ENCODE measurements at regions not wholly inside any gene's neighbourhood (a gene's known extent, or its start where the extent isn't known, plus 50 kb on each side); places are given as distances from the start of the nearest gene placed in this dataset.

DNA sequence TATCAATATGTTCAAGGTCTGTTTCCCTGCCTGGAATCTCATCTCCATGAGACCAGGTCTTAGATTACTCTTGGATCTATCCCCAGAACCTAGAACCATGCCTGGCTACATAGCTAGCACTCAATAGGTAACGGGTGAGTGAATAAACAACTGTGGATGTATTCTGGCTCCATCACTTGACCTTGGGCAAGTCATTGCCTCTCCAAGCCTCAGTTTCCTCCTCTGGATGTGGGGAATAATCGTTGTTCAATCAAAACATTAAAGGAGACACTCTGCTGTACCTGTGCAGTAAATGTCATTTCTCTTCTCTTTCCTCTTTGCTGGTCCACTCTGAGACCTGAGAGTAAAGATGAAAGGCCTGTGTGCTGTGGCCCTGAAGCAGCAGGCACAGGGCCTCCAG is 121.5 kb upstream of the MYCN start:
- no peaks in the 10 kb centered on the region for H3K9me3 Mint-ChIP-seq (ENCODE audit: unreplicated experiment)
- BruUV-seq (replicated peaks): no TSS peak

DNA sequence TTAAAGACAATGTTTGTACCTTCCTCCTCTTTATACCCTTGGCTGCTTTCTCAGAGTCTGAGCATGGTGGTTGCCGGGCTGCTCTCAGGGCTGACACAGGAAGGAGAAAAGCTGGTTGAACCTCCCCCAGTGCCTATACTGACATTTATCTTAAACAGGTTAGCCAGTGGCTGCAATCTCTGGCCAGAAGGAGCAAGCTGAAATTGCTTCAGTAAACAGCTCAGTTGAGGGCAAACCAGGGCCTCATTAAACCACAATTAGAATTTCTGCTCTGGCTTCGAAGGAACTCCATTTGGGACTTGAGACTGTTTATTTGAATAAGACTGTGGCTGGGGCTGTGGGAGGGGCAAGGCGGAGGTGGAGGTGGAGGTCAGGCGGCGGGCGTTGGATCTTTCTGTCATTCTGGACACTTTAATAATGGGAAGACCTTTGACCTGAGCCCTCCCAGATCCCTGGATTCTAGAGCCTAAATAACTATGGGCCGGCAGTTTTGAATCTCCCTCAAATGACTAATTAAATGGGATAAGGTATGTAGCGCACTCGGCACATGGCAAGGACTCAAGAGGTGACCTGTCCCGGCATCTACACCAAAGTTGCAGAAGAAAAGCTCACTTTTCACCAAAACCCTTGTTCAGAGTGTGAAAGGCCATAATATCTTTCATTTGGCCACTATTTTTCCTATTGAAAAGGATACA is 120.6 kb upstream of the MYCN start:
- Mint-ChIP-seq H3K36me3 (ENCODE audit: insufficient read depth, unreplicated experiment) (no peaks in the 10 kb centered on the region), H3K27me3 (ENCODE audit: insufficient read depth, unreplicated experiment) (no peaks in the 10 kb centered on the region), H3K4me1 (ENCODE audit: low read depth, unreplicated experiment) (peaks cover 8% of the 10 kb centered on the region), H3K27ac (ENCODE audit: unreplicated experiment) (no peak overlapping the region), H3K9me3 (ENCODE audit: unreplicated experiment) (no peaks in the 10 kb centered on the region), H3K4me3 (ENCODE audit: unreplicated experiment) (no peak overlapping the region)
- Histone ChIP-seq H3K27me3 (replicated peaks; ENCODE audit: control insufficient read depth, insufficient read depth, low read length) (no peaks in the 10 kb centered on the region), H3K9me3 (no peaks in the 10 kb centered on the region), H3K4me3 (ENCODE audit: low read depth, low read length) (no peak overlapping the region), H3K4me1 (0 out of 2 replicates have a peak, but pooled peaks cover 8% of the 10 kb centered on the region), H3K36me3 (ENCODE audit: control insufficient read depth, insufficient read depth, low read length) (no peaks in the 10 kb centered on the region)
- POLR2A ChIA-PET: no interaction called here
- no peak for DNase-seq
- TF ChIP-seq, protein P1, sequence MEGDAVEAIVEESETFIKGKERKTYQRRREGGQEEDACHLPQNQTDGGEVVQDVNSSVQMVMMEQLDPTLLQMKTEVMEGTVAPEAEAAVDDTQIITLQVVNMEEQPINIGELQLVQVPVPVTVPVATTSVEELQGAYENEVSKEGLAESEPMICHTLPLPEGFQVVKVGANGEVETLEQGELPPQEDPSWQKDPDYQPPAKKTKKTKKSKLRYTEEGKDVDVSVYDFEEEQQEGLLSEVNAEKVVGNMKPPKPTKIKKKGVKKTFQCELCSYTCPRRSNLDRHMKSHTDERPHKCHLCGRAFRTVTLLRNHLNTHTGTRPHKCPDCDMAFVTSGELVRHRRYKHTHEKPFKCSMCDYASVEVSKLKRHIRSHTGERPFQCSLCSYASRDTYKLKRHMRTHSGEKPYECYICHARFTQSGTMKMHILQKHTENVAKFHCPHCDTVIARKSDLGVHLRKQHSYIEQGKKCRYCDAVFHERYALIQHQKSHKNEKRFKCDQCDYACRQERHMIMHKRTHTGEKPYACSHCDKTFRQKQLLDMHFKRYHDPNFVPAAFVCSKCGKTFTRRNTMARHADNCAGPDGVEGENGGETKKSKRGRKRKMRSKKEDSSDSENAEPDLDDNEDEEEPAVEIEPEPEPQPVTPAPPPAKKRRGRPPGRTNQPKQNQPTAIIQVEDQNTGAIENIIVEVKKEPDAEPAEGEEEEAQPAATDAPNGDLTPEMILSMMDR (IDR thresholded peaks at IDR 0.05; ENCODE audit: insufficient read depth in 1 of 2, low read depth in 1 of 2, low read length in 1 of 2, severe bottlenecking in 1 of 2, unreplicated experiment in 1 of 2): no peak
- intact Hi-C loops (cut with micrococcal nuclease; ENCODE audit: unreplicated experiment): no loop called here
- CTCF ChIA-PET: no interaction called here
- BruUV-seq (replicated peaks): no TSS peak

More for the DNA sequence above, 121.5 kb upstream of the MYCN start:
- CTCF ChIA-PET: no interaction called here
- Histone ChIP-seq H3K36me3 (ENCODE audit: control insufficient read depth, insufficient read depth, low read length) (no peaks in the 10 kb centered on the region), H3K27me3 (replicated peaks; ENCODE audit: control insufficient read depth, insufficient read depth, low read length) (no peaks in the 10 kb centered on the region), H3K4me1 (0 out of 2 replicates have a peak, but pooled peaks cover 8% of the 10 kb centered on the region), H3K9me3 (no peaks in the 10 kb centered on the region), H3K4me3 (ENCODE audit: low read depth, low read length) (no peak overlapping the region)
- no peaks in the 10 kb centered on the region for H3K27me3 Mint-ChIP-seq (ENCODE audit: insufficient read depth, unreplicated experiment)
- POLR2A ChIA-PET: no interaction called here
- no peak overlapping the region for H3K4me3 Mint-ChIP-seq (ENCODE audit: unreplicated experiment)
- H3K36me3 Mint-ChIP-seq (ENCODE audit: insufficient read depth, unreplicated experiment): no peaks in the 10 kb centered on the region
- intact Hi-C loops (cut with micrococcal nuclease; ENCODE audit: unreplicated experiment): no loop called here
- H3K4me1 Mint-ChIP-seq (ENCODE audit: low read depth, unreplicated experiment): peaks cover 8% of the 10 kb centered on the region
- no peak for DNase-seq
- TF ChIP-seq, protein P1 (IDR thresholded peaks at IDR 0.05; ENCODE audit: insufficient read depth in 1 of 2, low read depth in 1 of 2, low read length in 1 of 2, severe bottlenecking in 1 of 2, unreplicated experiment in 1 of 2): no peak
- H3K27ac Mint-ChIP-seq (ENCODE audit: unreplicated experiment): no peak overlapping the region

- POLR2A ChIA-PET: no interaction called here
- BruUV-seq (replicated peaks): no TSS peak
- Mint-ChIP-seq H3K4me3 (ENCODE audit: unreplicated experiment) (no peak overlapping the region), H3K4me1 (ENCODE audit: low read depth, unreplicated experiment) (peaks cover 8% of the 10 kb centered on the region), H3K9me3 (ENCODE audit: unreplicated experiment) (no peaks in the 10 kb centered on the region), H3K36me3 (ENCODE audit: insufficient read depth, unreplicated experiment) (no peaks in the 10 kb centered on the region), H3K27me3 (ENCODE audit: insufficient read depth, unreplicated experiment) (no peaks in the 10 kb centered on the region), H3K27ac (ENCODE audit: unreplicated experiment) (no peak overlapping the region)
- Histone ChIP-seq H3K27me3 (replicated peaks; ENCODE audit: control insufficient read depth, insufficient read depth, low read length) (no peaks in the 10 kb centered on the region), H3K4me3 (ENCODE audit: low read depth, low read length) (no peak overlapping the region), H3K4me1 (0 out of 2 replicates have a peak, but pooled peaks cover 8% of the 10 kb centered on the region), H3K36me3 (ENCODE audit: control insufficient read depth, insufficient read depth, low read length) (no peaks in the 10 kb centered on the region), H3K9me3 (no peaks in the 10 kb centered on the region)
- TF ChIP-seq, protein P1 (IDR thresholded peaks at IDR 0.05; ENCODE audit: insufficient read depth in 1 of 2, low read depth in 1 of 2, low read length in 1 of 2, severe bottlenecking in 1 of 2, unreplicated experiment in 1 of 2): no peak
- intact Hi-C loops (cut with micrococcal nuclease; ENCODE audit: unreplicated experiment): no loop called here
- DNase-seq: no peak
- CTCF ChIA-PET: no interaction called here
Measured at GRCh38 chr2:15820257-15820566, 120.1 kb upstream of the MYCN start.
